PC-3 (cell line): ENCODE measurements at regions not wholly inside any gene's neighbourhood (a gene's known extent, or its start where the extent isn't known, plus 50 kb on each side); places are given as distances from the start of the nearest gene placed in this dataset.
"Not testable (repeated sequence)": the region's sequence is repeated elsewhere in the genome, so short reads cannot be mapped to it uniquely, and the experiment has no call there.

Source experiments
- EZH2 ChIP-seq: fragments of 300-600 bp; sonication (generic); IDR thresholded peaks from one replicate; pipeline ENCODE4 v1.6.1; 2017; ENCODE audit warnings: antibody characterized with exemption, mild to moderate bottlenecking, low read length; ENCODE audit not compliant: unreplicated experiment
- EZH2phosphoT487 ChIP-seq: fragments of 300-600 bp; sonication (generic); IDR thresholded peaks from 2 replicates; pipeline ENCODE4 v1.6.1; 2018; ENCODE audit warnings: mild to moderate bottlenecking, antibody characterized with exemption, low read length, borderline replicate concordance
- TF ChIP-seq, protein P1 (sequence below): fragments of 300-600 bp; sonication (generic); conservative IDR thresholded peaks from 2 replicates; pipeline ENCODE4 v1.5.1; 2017; ENCODE audit warnings: antibody characterized with exemption, low read depth, mild to moderate bottlenecking, low read length

GRCh38 chr7:46043338-46043737 is 122.3 kb upstream of the IGFBP3 start:
- TF ChIP-seq, protein P1, sequence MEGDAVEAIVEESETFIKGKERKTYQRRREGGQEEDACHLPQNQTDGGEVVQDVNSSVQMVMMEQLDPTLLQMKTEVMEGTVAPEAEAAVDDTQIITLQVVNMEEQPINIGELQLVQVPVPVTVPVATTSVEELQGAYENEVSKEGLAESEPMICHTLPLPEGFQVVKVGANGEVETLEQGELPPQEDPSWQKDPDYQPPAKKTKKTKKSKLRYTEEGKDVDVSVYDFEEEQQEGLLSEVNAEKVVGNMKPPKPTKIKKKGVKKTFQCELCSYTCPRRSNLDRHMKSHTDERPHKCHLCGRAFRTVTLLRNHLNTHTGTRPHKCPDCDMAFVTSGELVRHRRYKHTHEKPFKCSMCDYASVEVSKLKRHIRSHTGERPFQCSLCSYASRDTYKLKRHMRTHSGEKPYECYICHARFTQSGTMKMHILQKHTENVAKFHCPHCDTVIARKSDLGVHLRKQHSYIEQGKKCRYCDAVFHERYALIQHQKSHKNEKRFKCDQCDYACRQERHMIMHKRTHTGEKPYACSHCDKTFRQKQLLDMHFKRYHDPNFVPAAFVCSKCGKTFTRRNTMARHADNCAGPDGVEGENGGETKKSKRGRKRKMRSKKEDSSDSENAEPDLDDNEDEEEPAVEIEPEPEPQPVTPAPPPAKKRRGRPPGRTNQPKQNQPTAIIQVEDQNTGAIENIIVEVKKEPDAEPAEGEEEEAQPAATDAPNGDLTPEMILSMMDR: not testable (repeated sequence)
- not testable (repeated sequence) for TF ChIP-seq EZH2, EZH2phosphoT487
